ENCODE measurements at regions not wholly inside any gene's neighbourhood (a gene's known extent, or its start where the extent isn't known, plus 50 kb on each side); places are given as distances from the start of the nearest gene placed in this dataset.

DNA sequence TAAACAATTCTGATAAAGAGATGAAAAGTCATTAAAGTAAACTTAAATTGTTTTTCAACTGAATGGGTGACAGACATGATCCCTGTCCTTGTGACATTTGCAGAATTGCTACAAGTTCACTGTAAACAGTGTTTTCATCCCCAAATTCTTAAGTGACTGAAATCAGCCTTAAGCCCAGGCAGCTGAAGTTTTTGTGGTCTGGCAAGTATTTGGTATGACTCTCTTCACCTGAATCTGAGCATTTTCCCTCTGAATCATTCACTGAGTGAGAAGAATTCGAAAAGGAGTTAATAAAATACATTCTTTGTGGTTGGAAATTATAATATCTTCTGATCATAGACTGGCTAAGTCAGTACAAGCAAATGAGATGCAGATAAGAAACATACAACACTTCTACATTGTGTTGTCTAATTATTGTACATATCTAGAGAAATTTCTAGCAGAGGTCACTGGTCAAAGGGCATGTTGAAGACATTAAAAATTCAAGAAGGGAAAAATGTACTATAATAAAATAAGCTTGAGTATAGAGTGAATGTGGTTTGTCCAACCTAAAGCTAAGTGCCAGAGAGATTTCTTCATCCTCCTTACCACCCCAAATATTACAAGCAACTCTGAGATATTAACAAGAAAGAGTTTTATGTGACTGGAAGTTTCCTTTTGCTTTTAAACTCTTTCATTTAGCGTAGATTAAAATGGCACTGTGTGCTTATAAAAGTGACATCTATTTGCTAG lies 177.8 kb upstream of the DIO2 start:
- Histone ChIP-seq H4K20me1 (ENCODE audit: low read depth, low read length) (no peaks in the 10 kb centered on the region), H3K4me3 (ENCODE audit: insufficient read depth, low read length, poor library complexity, severe bottlenecking) (no peak overlapping the region), H3K27me3 (ENCODE audit: low read length) (no peaks in the 10 kb centered on the region), H3K9me2 (replicated peaks; ENCODE audit: insufficient read depth, low read length) (no peaks in the 10 kb centered on the region), H3K36me3 (ENCODE audit: low read length) (no peaks in the 10 kb centered on the region), H2AFZ (ENCODE audit: low read depth, low read length, severe bottlenecking) (no peak overlapping the region), H3K27ac (ENCODE audit: low read depth, low read length) (no peak overlapping the region), H3K4me2 (ENCODE audit: low read depth, low read length, poor library complexity, severe bottlenecking) (no peak overlapping the region), H3K9ac (ENCODE audit: low read length) (no peak overlapping the region), H3K9me3 (ENCODE audit: insufficient read depth, low read length) (no peaks in the 10 kb centered on the region), H3K79me2 (ENCODE audit: insufficient read depth, low read length) (no peaks in the 10 kb centered on the region), H3F3A (ENCODE audit: insufficient read depth) (no peaks in the 10 kb centered on the region)
- TF ChIP-seq, protein P1, sequence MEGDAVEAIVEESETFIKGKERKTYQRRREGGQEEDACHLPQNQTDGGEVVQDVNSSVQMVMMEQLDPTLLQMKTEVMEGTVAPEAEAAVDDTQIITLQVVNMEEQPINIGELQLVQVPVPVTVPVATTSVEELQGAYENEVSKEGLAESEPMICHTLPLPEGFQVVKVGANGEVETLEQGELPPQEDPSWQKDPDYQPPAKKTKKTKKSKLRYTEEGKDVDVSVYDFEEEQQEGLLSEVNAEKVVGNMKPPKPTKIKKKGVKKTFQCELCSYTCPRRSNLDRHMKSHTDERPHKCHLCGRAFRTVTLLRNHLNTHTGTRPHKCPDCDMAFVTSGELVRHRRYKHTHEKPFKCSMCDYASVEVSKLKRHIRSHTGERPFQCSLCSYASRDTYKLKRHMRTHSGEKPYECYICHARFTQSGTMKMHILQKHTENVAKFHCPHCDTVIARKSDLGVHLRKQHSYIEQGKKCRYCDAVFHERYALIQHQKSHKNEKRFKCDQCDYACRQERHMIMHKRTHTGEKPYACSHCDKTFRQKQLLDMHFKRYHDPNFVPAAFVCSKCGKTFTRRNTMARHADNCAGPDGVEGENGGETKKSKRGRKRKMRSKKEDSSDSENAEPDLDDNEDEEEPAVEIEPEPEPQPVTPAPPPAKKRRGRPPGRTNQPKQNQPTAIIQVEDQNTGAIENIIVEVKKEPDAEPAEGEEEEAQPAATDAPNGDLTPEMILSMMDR (IDR thresholded peaks at IDR 0.05; ENCODE audit: insufficient read depth, low read length, poor library complexity, severe bottlenecking): no peak
- TF ChIP-seq EZH2phosphoT487 (conservative IDR thresholded peaks at IDR 0.05; ENCODE audit: low read length): no peak

DNA sequence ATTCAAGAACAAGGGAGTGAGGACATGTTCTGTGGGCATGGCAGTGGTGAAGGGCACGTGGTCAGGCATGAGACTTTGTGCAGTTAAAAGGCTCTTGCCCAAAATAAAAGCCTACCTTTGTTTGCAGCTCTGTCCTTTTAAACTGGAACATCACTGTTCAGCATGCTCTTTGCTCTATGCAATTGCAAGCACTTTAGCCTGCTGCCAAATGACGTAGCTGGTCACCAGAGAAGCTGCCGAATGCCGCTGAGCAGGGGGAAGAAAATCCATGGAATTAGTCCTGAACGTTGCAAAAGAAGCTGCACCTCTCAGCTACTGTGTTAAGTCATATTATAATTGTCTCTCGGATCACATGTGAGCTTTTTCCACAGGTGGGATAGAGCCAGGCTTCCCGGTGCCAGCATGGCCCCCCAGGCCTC lies 176.3 kb upstream of the DIO2 start:
- no peak overlapping the region for H3K4me2 ChIP-seq (ENCODE audit: low read depth, low read length, poor library complexity, severe bottlenecking)
- H3K9ac ChIP-seq (ENCODE audit: low read length): no peak overlapping the region
- H3K27ac ChIP-seq (ENCODE audit: low read depth, low read length): no peak overlapping the region
- H3K27me3 ChIP-seq (ENCODE audit: low read length): no peaks in the 10 kb centered on the region
- H2AFZ ChIP-seq (ENCODE audit: low read depth, low read length, severe bottlenecking): no peak overlapping the region
- no peaks in the 10 kb centered on the region for H3K9me2 ChIP-seq (replicated peaks; ENCODE audit: insufficient read depth, low read length)
- H3F3A ChIP-seq (ENCODE audit: insufficient read depth): no peaks in the 10 kb centered on the region
- TF ChIP-seq, protein P1 (IDR thresholded peaks at IDR 0.05; ENCODE audit: insufficient read depth, low read length, poor library complexity, severe bottlenecking): no peak
- no peak for TF ChIP-seq EZH2phosphoT487 (conservative IDR thresholded peaks at IDR 0.05; ENCODE audit: low read length)
- no peaks in the 10 kb centered on the region for H3K79me2 ChIP-seq (ENCODE audit: insufficient read depth, low read length)
- no peaks in the 10 kb centered on the region for H3K36me3 ChIP-seq (ENCODE audit: low read length)
- no peaks in the 10 kb centered on the region for H3K9me3 ChIP-seq (ENCODE audit: insufficient read depth, low read length)
- no peaks in the 10 kb centered on the region for H4K20me1 ChIP-seq (ENCODE audit: low read depth, low read length)
- H3K4me3 ChIP-seq (ENCODE audit: insufficient read depth, low read length, poor library complexity, severe bottlenecking): no peak overlapping the region

DNA sequence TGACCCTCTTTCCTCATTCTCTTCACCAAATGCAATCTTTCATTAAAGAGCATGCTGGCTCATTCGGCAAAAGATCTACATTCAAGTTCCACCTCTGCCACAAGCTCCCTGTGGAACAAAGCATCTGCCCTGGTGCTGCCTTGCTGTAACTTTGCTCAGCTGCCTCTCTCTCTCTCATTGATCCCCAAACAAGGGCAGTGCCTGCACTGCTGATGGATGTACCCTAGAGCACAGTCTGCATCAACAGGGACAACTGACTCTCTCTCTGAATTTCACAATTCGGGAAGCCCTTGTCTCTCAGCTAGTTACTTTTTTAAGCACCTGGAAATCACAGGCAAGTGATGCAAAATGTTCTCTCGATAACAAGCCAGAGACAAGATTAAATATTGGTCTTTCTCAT lies 174.0 kb upstream of the DIO2 start:
- no peaks in the 10 kb centered on the region for H3K9me2 ChIP-seq (replicated peaks; ENCODE audit: insufficient read depth, low read length)
- no peak overlapping the region for H2AFZ ChIP-seq (ENCODE audit: low read depth, low read length, severe bottlenecking)
- H4K20me1 ChIP-seq (ENCODE audit: low read depth, low read length): no peaks in the 10 kb centered on the region
- H3K9me3 ChIP-seq (ENCODE audit: insufficient read depth, low read length): no peaks in the 10 kb centered on the region
- H3F3A ChIP-seq (ENCODE audit: insufficient read depth): no peaks in the 10 kb centered on the region
- H3K9ac ChIP-seq (ENCODE audit: low read length): no peak overlapping the region
- H3K36me3 ChIP-seq (ENCODE audit: low read length): no peaks in the 10 kb centered on the region
- TF ChIP-seq, protein P1 (IDR thresholded peaks at IDR 0.05; ENCODE audit: insufficient read depth, low read length, poor library complexity, severe bottlenecking): no peak
- no peak for TF ChIP-seq EZH2phosphoT487 (conservative IDR thresholded peaks at IDR 0.05; ENCODE audit: low read length)
- no peak overlapping the region for H3K4me2 ChIP-seq (ENCODE audit: low read depth, low read length, poor library complexity, severe bottlenecking)
- no peak overlapping the region for H3K4me3 ChIP-seq (ENCODE audit: insufficient read depth, low read length, poor library complexity, severe bottlenecking)
- H3K27ac ChIP-seq (ENCODE audit: low read depth, low read length): no peak overlapping the region
- no peaks in the 10 kb centered on the region for H3K27me3 ChIP-seq (ENCODE audit: low read length)
- no peaks in the 10 kb centered on the region for H3K79me2 ChIP-seq (ENCODE audit: insufficient read depth, low read length)
